OCI-LY3 (cell line): ENCODE measurements at regions not wholly inside any gene's neighbourhood (a gene's known extent, or its start where the extent isn't known, plus 50 kb on each side); places are given as distances from the start of the nearest gene placed in this dataset.

Experiments
- CTCF ChIP-seq: fragments of 200-600, 300-600 bp; sonication (generic); IDR thresholded peaks from 2 replicates; pipeline ENCODE4 v1.5.1; 2014; ENCODE audit warnings: antibody characterized with exemption, low read length, low read depth
- EZH2phosphoT487 ChIP-seq: fragments of 200-600 bp; shearing (Covaris generic); IDR thresholded peaks from 2 replicates; pipeline ENCODE4 v1.6.1; 2018; ENCODE audit warnings: antibody characterized with exemption, mixed run types, low read depth

- TF ChIP-seq CTCF (no peak), EZH2phosphoT487 (no peak)
Measured at GRCh38 chr22:47797342-47797945, 1035.0 kb downstream of the TBC1D22A start.
